ENCODE measurements at regions not wholly inside any gene's neighbourhood (a gene's known extent, or its start where the extent isn't known, plus 50 kb on each side); places are given as distances from the start of the nearest gene placed in this dataset.

DNA sequence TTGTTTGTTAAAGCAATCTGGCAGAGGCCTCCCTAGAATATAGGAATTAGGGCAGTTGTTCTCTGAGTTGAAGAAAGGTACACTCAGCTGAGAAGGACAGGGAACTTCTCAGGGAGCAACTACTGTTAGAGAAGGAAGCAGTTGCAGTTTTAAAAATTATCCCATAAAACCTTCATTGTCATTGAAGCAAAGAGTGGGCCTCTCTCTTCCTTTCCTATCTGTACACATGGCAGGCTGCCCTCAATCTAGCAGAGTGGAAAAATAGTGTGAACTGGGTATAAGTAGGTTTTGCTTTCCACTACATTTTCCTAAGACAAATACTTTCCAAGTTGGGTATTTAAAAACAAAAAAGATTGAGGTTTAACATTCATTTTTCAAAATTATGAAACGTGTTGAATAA, 236.7 kb upstream of the KLF14 start:
- no peak for DNase-seq
- H3K27me3 Mint-ChIP-seq (ENCODE audit: insufficient read depth): peaks cover 2% of the 10 kb centered on the region; the same call in 1 of the 2 replicates
- TF ChIP-seq, protein P1, sequence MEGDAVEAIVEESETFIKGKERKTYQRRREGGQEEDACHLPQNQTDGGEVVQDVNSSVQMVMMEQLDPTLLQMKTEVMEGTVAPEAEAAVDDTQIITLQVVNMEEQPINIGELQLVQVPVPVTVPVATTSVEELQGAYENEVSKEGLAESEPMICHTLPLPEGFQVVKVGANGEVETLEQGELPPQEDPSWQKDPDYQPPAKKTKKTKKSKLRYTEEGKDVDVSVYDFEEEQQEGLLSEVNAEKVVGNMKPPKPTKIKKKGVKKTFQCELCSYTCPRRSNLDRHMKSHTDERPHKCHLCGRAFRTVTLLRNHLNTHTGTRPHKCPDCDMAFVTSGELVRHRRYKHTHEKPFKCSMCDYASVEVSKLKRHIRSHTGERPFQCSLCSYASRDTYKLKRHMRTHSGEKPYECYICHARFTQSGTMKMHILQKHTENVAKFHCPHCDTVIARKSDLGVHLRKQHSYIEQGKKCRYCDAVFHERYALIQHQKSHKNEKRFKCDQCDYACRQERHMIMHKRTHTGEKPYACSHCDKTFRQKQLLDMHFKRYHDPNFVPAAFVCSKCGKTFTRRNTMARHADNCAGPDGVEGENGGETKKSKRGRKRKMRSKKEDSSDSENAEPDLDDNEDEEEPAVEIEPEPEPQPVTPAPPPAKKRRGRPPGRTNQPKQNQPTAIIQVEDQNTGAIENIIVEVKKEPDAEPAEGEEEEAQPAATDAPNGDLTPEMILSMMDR (IDR thresholded peaks at IDR 0.05): no peak
- 0 out of 2 replicates have a peak overlapping the region, but pooled peaks have one; percentile 14 for H3K4me3 Mint-ChIP-seq
- peaks cover 47% of the 10 kb centered on the region for H3K36me3 Mint-ChIP-seq (ENCODE audit: low read depth)
- peaks cover 4% of the 10 kb centered on the region; the same call in 1 of the 2 replicates for H3K9me3 Mint-ChIP-seq
- H3K27ac Mint-ChIP-seq: peak overlapping the region; percentile 36
- H3K4me1 Mint-ChIP-seq (ENCODE audit: low read depth): peaks cover 72% of the 10 kb centered on the region

DNA sequence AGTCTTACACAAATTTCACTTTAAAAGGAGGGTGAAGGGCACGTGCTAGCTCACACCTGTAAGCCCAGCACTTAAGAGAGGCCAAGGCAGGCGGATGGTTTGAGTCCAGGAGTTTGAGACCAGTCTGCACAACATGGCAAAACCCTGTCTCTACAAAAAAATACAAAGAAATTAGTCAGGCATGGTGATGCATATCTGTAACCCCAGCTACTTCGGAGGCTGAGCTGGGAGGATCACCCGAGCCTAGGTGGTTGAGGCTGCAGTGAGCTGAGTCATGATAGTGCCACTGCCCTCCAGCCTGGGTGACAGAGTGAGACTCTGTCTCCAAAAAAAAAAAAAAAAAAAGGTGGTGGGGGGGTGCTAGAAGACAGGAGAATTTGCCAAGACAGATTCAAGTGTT, 237.3 kb upstream of the KLF14 start:
- TF ChIP-seq, protein P1 (IDR thresholded peaks at IDR 0.05): no peak
- Mint-ChIP-seq H3K27me3 (ENCODE audit: insufficient read depth) (peaks cover 2% of the 10 kb centered on the region; the same call in 1 of the 2 replicates), H3K9me3 (peaks cover 6% of the 10 kb centered on the region; the same call in 1 of the 2 replicates), H3K4me1 (ENCODE audit: low read depth) (peaks cover 69% of the 10 kb centered on the region), H3K27ac (peak overlapping the region; percentile 36), H3K36me3 (ENCODE audit: low read depth) (peaks cover 49% of the 10 kb centered on the region), H3K4me3 (0 out of 2 replicates have a peak overlapping the region, but pooled peaks have one; percentile 14)
- no peak for DNase-seq

DNA sequence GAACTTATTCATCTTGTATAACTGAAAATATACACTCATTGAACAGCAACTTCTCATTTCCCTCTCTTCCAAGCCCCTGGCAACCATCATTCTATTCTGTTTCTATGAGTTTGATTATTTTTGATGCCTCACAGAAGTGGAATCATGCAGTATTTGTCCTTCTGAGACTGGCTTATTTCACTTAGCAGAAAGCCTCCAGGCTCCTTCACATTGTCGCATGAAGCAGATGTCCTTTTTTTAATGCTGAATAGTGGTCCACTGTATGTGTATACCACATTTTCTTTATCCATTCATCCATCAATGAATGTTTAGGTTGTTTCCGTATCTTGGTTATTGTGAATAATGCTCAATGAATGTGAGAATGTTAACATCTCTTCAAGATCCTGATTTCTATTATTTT, 238.2 kb upstream of the KLF14 start:
- H3K4me3 Mint-ChIP-seq: no peak overlapping the region
- no peaks in the 10 kb centered on the region for H3K27me3 Mint-ChIP-seq (ENCODE audit: insufficient read depth)
- peaks cover 6% of the 10 kb centered on the region; the same call in 1 of the 2 replicates for H3K9me3 Mint-ChIP-seq
- no peak for DNase-seq
- TF ChIP-seq, protein P1 (IDR thresholded peaks at IDR 0.05): no peak
- peaks cover 46% of the 10 kb centered on the region for H3K36me3 Mint-ChIP-seq (ENCODE audit: low read depth)
- H3K27ac Mint-ChIP-seq: peak overlapping the region; percentile 11; the same call in 1 of the 2 replicates
- peaks cover 60% of the 10 kb centered on the region for H3K4me1 Mint-ChIP-seq (ENCODE audit: low read depth)

DNA sequence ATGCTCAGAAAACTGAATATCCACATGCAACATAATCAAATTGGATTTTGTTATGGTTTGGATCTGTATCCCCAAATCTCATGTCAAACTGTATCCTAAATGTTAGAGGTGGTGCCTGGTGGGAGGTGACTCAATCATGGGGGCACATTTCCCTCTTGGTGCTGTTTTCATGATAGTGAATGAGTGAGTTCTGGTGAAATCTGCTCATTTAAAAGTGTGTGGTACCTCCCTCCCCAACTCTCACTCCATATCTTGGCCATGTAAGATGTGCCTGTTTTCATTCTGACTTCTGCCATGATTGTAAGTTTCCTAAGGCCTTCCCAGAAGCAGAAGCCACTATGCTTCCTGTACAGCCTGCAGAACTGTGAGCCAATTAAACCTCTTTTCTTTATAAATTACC, 239.6 kb upstream of the KLF14 start:
- no peak overlapping the region for H3K4me3 Mint-ChIP-seq
- peaks cover 50% of the 10 kb centered on the region for H3K4me1 Mint-ChIP-seq (ENCODE audit: low read depth)
- H3K27ac Mint-ChIP-seq: no peak overlapping the region
- H3K27me3 Mint-ChIP-seq (ENCODE audit: insufficient read depth): no peaks in the 10 kb centered on the region
- peaks cover 42% of the 10 kb centered on the region for H3K36me3 Mint-ChIP-seq (ENCODE audit: low read depth)
- H3K9me3 Mint-ChIP-seq: peaks cover 6% of the 10 kb centered on the region; the same call in 1 of the 2 replicates
- TF ChIP-seq, protein P1 (IDR thresholded peaks at IDR 0.05): no peak
- no peak for DNase-seq

DNA sequence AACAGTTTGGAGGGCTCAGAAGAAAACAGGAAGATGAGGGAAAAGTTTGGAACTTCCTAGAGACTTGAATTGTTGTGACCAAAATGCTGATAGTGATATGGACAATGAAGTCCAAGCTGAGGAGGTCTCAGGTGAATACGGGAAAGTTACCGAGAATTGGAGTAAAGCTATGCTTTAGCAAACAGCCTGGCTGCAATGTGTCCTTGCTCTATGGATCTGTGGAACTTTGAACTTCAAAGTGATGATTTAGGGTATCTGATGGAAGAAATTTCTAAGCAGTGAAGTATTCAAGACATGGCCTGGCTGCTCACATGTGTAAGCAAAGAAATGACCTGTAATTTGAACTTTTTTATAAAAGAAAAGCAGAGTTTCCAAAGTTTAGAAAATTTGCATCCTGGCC, 240.2 kb upstream of the KLF14 start:
- TF ChIP-seq, protein P1 (IDR thresholded peaks at IDR 0.05): no peak
- Mint-ChIP-seq H3K27ac (no peak overlapping the region), H3K36me3 (ENCODE audit: low read depth) (peaks cover 45% of the 10 kb centered on the region), H3K27me3 (ENCODE audit: insufficient read depth) (no peaks in the 10 kb centered on the region), H3K4me1 (ENCODE audit: low read depth) (peaks cover 53% of the 10 kb centered on the region), H3K9me3 (peaks cover 6% of the 10 kb centered on the region; the same call in 1 of the 2 replicates), H3K4me3 (no peak overlapping the region)
- no peak for DNase-seq
